ENCODE measurements at regions not wholly inside any gene's neighbourhood (a gene's known extent, or its start where the extent isn't known, plus 50 kb on each side); places are given as distances from the start of the nearest gene placed in this dataset.

DNA sequence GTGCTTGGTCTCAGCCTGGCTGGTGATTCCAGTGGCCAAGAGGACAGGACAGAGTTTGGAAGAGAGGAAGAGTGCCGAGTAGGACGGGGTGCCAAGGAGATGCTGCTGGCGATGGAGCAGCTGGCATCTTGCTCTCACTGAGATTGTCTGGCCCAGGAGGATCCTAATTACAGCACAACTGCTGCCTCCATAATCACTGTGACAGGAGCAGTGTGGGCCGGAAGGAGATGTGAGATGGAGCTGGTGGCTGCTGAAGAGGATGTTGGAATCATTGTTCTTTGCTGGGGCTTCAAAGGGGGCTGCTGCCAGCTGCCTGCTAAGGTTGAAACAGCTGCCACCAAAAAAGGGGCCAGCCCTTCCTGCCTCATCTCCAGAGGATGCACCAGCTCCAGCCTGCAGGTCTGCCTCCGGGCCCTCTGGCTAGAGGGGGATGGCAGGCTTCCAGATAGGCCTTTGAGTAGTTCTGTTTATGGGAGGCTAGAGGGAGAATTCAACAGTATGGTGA, 214.4 kb downstream of the RNF144B start (continued):
- TF ChIP-seq ASH2L (IDR thresholded peaks at IDR 0.05; ENCODE audit: low read length) (no peak), SRF (IDR thresholded peaks at IDR 0.05; ENCODE audit: low read depth, low read length) (no peak), CBX8 (IDR thresholded peaks at IDR 0.05; ENCODE audit: borderline replicate concordance, low read depth, low read length) (no peak)
- TF ChIP-seq, protein P1, sequence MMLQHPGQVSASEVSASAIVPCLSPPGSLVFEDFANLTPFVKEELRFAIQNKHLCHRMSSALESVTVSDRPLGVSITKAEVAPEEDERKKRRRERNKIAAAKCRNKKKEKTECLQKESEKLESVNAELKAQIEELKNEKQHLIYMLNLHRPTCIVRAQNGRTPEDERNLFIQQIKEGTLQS (IDR thresholded peaks at IDR 0.05; ENCODE audit: insufficient read depth, low read depth, low read length) = no peak
- TF ChIP-seq, protein P2, sequence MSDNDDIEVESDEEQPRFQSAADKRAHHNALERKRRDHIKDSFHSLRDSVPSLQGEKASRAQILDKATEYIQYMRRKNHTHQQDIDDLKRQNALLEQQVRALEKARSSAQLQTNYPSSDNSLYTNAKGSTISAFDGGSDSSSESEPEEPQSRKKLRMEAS (IDR thresholded peaks at IDR 0.05) = no peak

All from H1 (cell line).